DLD1 (cell line): ENCODE measurements at regions not wholly inside any gene's neighbourhood (a gene's known extent, or its start where the extent isn't known, plus 50 kb on each side); places are given as distances from the start of the nearest gene placed in this dataset.
"Not testable (repeated sequence)": the region's sequence is repeated elsewhere in the genome, so short reads cannot be mapped to it uniquely, and the experiment has no call there.

Experiments used
- in situ Hi-C: cut with HindIII; loops from 2 replicates; pipeline ENCODE4 v1.10.0; 2017; ENCODE audit warnings: low sequenced_read_pairs

GRCh38 chr10:3661271-3661670 is 123.7 kb downstream of the KLF6 start:
- in situ Hi-C loops = no loop called here

GRCh38 chr10:3660753-3661152 is 124.3 kb downstream of the KLF6 start:
- in situ Hi-C loops = no loop called here

GRCh38 chr10:3659203-3659917 is 125.6 kb downstream of the KLF6 start:
- in situ Hi-C loops = loop anchor here (10.0 kb wide), 1 partner anchor 225 kb away; no protein-coding TSS in a partner anchor

- in situ Hi-C loops = loop anchor here (10.0 kb wide), 1 partner anchor 224 kb away; no protein-coding TSS in a partner anchor
These were observed 126.2 kb downstream of the KLF6 start for GRCh38 chr10:3658766-3659165.

- in situ Hi-C loops = loop anchor here (10.0 kb wide), 1 partner anchor 221 kb away; no protein-coding TSS in a partner anchor
These were observed 128.8 kb downstream of the KLF6 start for GRCh38 chr10:3656214-3656613.

GRCh38 chr10:3655528-3655927 is 129.5 kb downstream of the KLF6 start:
- in situ Hi-C loops = loop anchor here (10.0 kb wide), 1 partner anchor 221 kb away; no protein-coding TSS in a partner anchor

GRCh38 chr10:3654980-3655379 is 130.0 kb downstream of the KLF6 start:
- in situ Hi-C loops = loop anchor here (10.0 kb wide), 1 partner anchor 220 kb away; no protein-coding TSS in a partner anchor

GRCh38 chr10:3654496-3654895 is 130.5 kb downstream of the KLF6 start:
- in situ Hi-C loops = loop anchor here (10.0 kb wide), 1 partner anchor 220 kb away; no protein-coding TSS in a partner anchor

- in situ Hi-C loops = loop anchor here (10.0 kb wide), 1 partner anchor 219 kb away; no protein-coding TSS in a partner anchor
These were observed 131.7 kb downstream of the KLF6 start for GRCh38 chr10:3653303-3653702.

GRCh38 chr10:3652886-3653285 is 132.1 kb downstream of the KLF6 start:
- in situ Hi-C loops = loop anchor here (10.0 kb wide), 1 partner anchor 218 kb away; no protein-coding TSS in a partner anchor

- in situ Hi-C loops = loop anchor here (10.0 kb wide), 1 partner anchor 217 kb away; no protein-coding TSS in a partner anchor
These were observed 132.9 kb downstream of the KLF6 start for GRCh38 chr10:3651969-3652653.

GRCh38 chr10:3648576-3648975 is 136.4 kb downstream of the KLF6 start:
- in situ Hi-C loops = no loop called here

GRCh38 chr10:3648170-3648569 is 136.8 kb downstream of the KLF6 start:
- in situ Hi-C loops = no loop called here

GRCh38 chr10:3647074-3647473 is 137.9 kb downstream of the KLF6 start:
- in situ Hi-C loops = no loop called here

GRCh38 chr10:3645406-3645805 is 139.6 kb downstream of the KLF6 start:
- in situ Hi-C loops = no loop called here

- in situ Hi-C loops = no loop called here
These were observed 144.2 kb downstream of the KLF6 start for GRCh38 chr10:3640816-3641215.

GRCh38 chr10:3639546-3639945 is 145.5 kb downstream of the KLF6 start:
- in situ Hi-C loops = no loop called here

GRCh38 chr10:3636356-3637181 is 148.4 kb downstream of the KLF6 start:
- in situ Hi-C loops = no loop called here

GRCh38 chr10:3635697-3636096 is 149.3 kb downstream of the KLF6 start:
- in situ Hi-C loops = no loop called here

- in situ Hi-C loops = no loop called here
These were observed 149.8 kb downstream of the KLF6 start for GRCh38 chr10:3635211-3635671.

GRCh38 chr10:3634646-3635045 is 150.4 kb downstream of the KLF6 start:
- in situ Hi-C loops = not testable (repeated sequence)
